ENCODE measurements at regions not wholly inside any gene's neighbourhood (a gene's known extent, or its start where the extent isn't known, plus 50 kb on each side); places are given as distances from the start of the nearest gene placed in this dataset.

- H3K4me3 ChIP-seq (ENCODE audit: low read depth, low read length) = no peak overlapping the region
- no peak for TF ChIP-seq CTCF (IDR thresholded peaks at IDR 0.05; ENCODE audit: low read depth, low read length)
These were observed 111.5 kb downstream of the PTPRS start for GRCh38 chr19:5228932-5229777.

GRCh38 chr19:5228490-5228889 is 112.1 kb downstream of the PTPRS start:
- H3K4me3 ChIP-seq (ENCODE audit: low read depth, low read length) = no peak overlapping the region
- TF ChIP-seq CTCF (IDR thresholded peaks at IDR 0.05; ENCODE audit: low read depth, low read length) = no peak

GRCh38 chr19:5225486-5226345 is 114.9 kb downstream of the PTPRS start:
- TF ChIP-seq CTCF (IDR thresholded peaks at IDR 0.05; ENCODE audit: low read depth, low read length) = 0 out of 2 replicates have a peak, but pooled peaks have one; percentile 18
- H3K4me3 ChIP-seq (ENCODE audit: low read depth, low read length) = no peak overlapping the region

GRCh38 chr19:5224480-5224879 is 116.1 kb downstream of the PTPRS start:
- no peak for TF ChIP-seq CTCF (IDR thresholded peaks at IDR 0.05; ENCODE audit: low read depth, low read length)

GRCh38 chr19:5222821-5223321 is 117.7 kb downstream of the PTPRS start:
- no peak overlapping the region for H3K4me3 ChIP-seq (ENCODE audit: low read depth, low read length)
- no peak for TF ChIP-seq CTCF (IDR thresholded peaks at IDR 0.05; ENCODE audit: low read depth, low read length)

More at GRCh38 chr19:5224480-5224879, 116.1 kb downstream of the PTPRS start:
- H3K4me3 ChIP-seq (ENCODE audit: low read depth, low read length) = no peak overlapping the region

GRCh38 chr19:5222178-5222577 is 118.4 kb downstream of the PTPRS start:
- H3K4me3 ChIP-seq (ENCODE audit: low read depth, low read length) = no peak overlapping the region
- TF ChIP-seq CTCF (IDR thresholded peaks at IDR 0.05; ENCODE audit: low read depth, low read length) = no peak
